OCI-LY7 (cell line): ENCODE measurements at regions not wholly inside any gene's neighbourhood (a gene's known extent, or its start where the extent isn't known, plus 50 kb on each side); places are given as distances from the start of the nearest gene placed in this dataset.

Experiments used
- EZH2phosphoT487 ChIP-seq: fragments of 200-600 bp; sonication (generic); IDR thresholded peaks from 2 replicates; pipeline ENCODE4 v1.6.1; 2018; ENCODE audit warnings: low read depth, borderline replicate concordance, mild to moderate bottlenecking, mixed run types, antibody characterized with exemption, low read length, moderate library complexity, mixed read lengths
- TF ChIP-seq, protein P1 (sequence below): fragments of 200-600 bp; sonication (generic); conservative IDR thresholded peaks from 2 replicates; pipeline ENCODE4 v1.5.1; 2014; ENCODE audit warnings: mild to moderate bottlenecking, antibody characterized with exemption, low read length, moderate library complexity, mixed read lengths

DNA sequence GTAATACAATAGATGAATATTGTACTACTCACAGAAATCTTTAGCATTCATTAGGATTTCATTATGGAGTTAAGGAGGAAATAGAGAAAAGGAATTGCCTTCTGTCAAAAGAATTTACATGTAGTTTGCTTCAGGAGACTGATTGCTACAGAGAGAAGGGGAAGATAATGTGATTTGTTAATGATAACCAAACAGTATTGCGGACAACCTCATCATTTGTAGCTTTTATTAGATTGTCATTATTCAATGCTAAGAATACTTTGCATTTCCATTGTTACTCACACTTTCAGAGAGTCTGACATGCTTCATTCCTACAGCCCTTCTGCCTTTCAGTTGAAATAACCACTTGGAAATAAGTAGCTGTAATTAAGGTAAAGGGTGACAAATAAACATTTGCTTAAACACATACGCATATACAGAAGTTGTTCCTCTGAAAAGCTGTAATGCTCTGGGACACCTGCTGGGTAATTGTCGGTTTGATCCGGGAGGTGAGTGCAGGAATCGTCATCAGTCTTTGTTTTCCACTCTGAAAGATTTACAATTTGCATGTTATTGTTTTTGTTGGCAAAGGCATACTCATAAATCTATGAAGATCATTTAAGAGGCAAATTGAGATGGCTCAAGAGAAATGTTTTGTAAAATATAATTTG lies 600.2 kb downstream of the TRHDE start:
- TF ChIP-seq, protein P1, sequence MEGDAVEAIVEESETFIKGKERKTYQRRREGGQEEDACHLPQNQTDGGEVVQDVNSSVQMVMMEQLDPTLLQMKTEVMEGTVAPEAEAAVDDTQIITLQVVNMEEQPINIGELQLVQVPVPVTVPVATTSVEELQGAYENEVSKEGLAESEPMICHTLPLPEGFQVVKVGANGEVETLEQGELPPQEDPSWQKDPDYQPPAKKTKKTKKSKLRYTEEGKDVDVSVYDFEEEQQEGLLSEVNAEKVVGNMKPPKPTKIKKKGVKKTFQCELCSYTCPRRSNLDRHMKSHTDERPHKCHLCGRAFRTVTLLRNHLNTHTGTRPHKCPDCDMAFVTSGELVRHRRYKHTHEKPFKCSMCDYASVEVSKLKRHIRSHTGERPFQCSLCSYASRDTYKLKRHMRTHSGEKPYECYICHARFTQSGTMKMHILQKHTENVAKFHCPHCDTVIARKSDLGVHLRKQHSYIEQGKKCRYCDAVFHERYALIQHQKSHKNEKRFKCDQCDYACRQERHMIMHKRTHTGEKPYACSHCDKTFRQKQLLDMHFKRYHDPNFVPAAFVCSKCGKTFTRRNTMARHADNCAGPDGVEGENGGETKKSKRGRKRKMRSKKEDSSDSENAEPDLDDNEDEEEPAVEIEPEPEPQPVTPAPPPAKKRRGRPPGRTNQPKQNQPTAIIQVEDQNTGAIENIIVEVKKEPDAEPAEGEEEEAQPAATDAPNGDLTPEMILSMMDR: no peak
- no peak for TF ChIP-seq EZH2phosphoT487
